K562 (cell line): ENCODE measurements at regions not wholly inside any gene's neighbourhood (a gene's known extent, or its start where the extent isn't known, plus 50 kb on each side); places are given as distances from the start of the nearest gene placed in this dataset.

Experiments
- ATAC-seq: fragments of 200-7000 bp; cut with Tn5 transposase; 3 replicates; pipeline ENCODE4 v1.9.1; 2020; ENCODE audit warnings: moderate library complexity
- BruUV-seq: library from RNA; stranded (reverse); fragments of 400-500 nt; replicated peaks from 2 replicates; lab custom pipeline; 2021; lab: Mats Ljungman, UMichigan
- CTCF ChIA-PET: fragments of 300-600 bp; formaldehyde crosslinking; extraction: SDS; loops from one replicate; lab custom pipeline; 2021; ENCODE audit warnings: low intra/inter-chr PET ratio; lab: Yijun Ruan, JAX
- POLR2A ChIA-PET: fragments of 300-600, 350-650 bp; sonication (Branson Sonifier 250); formaldehyde crosslinking; extraction: SDS; loops from one replicate; lab custom pipeline; 2021; ENCODE audit warnings: antibody characterized with exemption, inconsistent platforms; lab: Yijun Ruan, JAX
- DNase-seq, 4 experiments: peaks; one replicate each; pipeline versions ENCODE4 v3.0.0 to v3.0.0-alpha.2; 2011 to 2018; ENCODE audit warnings: low spot score in 3 of 4, mixed read lengths in 3 of 4; ENCODE audit errors: extremely low read depth in 1 of 4
- FAIRE-seq: peaks from 2 replicates; lab custom pipeline; 2011; peaks lifted over from hg19 to GRCh38; lab: Jason Lieb, UNC
- H2AFZ ChIP-seq: 2 replicates; pipeline ENCODE4 v1.6.0; 2011; ENCODE audit warnings: low read depth, low read length, control low read depth, inconsistent platforms
- H3K27ac ChIP-seq: fragments of 200-600 bp; 3 replicates; pipeline ENCODE4 v1.8.0; 2011; ENCODE audit warnings: low read depth, mild to moderate bottlenecking, control low read depth, inconsistent platforms, low read length, moderate library complexity, mixed read lengths; ENCODE audit errors: extremely low read depth
- H3K27me3 ChIP-seq, 2 experiments: fragments of 300-600 bp in 1 of 2; 2 replicates in 1 of 2; 3 replicates in 1 of 2; pipeline versions ENCODE4 v1.6.0 to v1.8.0; 2011; ENCODE audit warnings: inconsistent platforms in 2 of 2, low read length in 2 of 2, mild to moderate bottlenecking in 1 of 2, mixed read lengths in 1 of 2, moderate library complexity in 1 of 2; ENCODE audit not compliant: control insufficient read depth in 2 of 2, insufficient read depth in 2 of 2
- H3K36me3 ChIP-seq: fragments of 300-600 bp; 3 replicates; pipeline ENCODE4 v1.8.0; 2011; ENCODE audit warnings: mild to moderate bottlenecking, low read length, inconsistent platforms; ENCODE audit not compliant: control insufficient read depth, insufficient read depth
- H3K4me1 ChIP-seq, 2 experiments: fragments of 200-600 bp in 1 of 2; replicated peaks in 1 of 2; 2 replicates in 1 of 2; 3 replicates in 1 of 2; pipeline versions ENCODE4 v1.5.1 to v1.8.0; 2011; ENCODE audit warnings: inconsistent platforms in 2 of 2, low read length in 2 of 2, mild to moderate bottlenecking in 1 of 2, mixed read lengths in 1 of 2, moderate library complexity in 1 of 2; ENCODE audit not compliant: control insufficient read depth in 2 of 2, insufficient read depth in 2 of 2
- H3K4me2 ChIP-seq: 2 replicates; pipeline ENCODE4 v1.6.1; 2011; ENCODE audit warnings: low read length, control low read depth, inconsistent platforms, mixed read lengths; ENCODE audit not compliant: insufficient read depth
- H3K4me3 ChIP-seq: fragments of 200-600 bp; sonication (generic), shearing (Covaris generic); 2 replicates; pipeline ENCODE4 v1.5.1; 2016; ENCODE audit warnings: control low read depth, inconsistent platforms
- H3K79me2 ChIP-seq: fragments of 200-600 bp; 3 replicates; pipeline ENCODE4 v1.8.0; 2011; ENCODE audit warnings: low read length, inconsistent platforms; ENCODE audit not compliant: control insufficient read depth, insufficient read depth
- H3K9ac ChIP-seq, 2 experiments: 2 replicates each; pipeline versions ENCODE4 v1.6.0 to v1.6.1; 2011; ENCODE audit warnings: low read depth in 2 of 2, low read length in 2 of 2, control low read depth in 1 of 2, inconsistent platforms in 1 of 2, mild to moderate bottlenecking in 1 of 2, mixed read lengths in 1 of 2; ENCODE audit not compliant: insufficient read depth in 1 of 2
- H3K9me1 ChIP-seq: one replicate; pipeline ENCODE4 v1.6.0; 2011; ENCODE audit warnings: inconsistent platforms, mild to moderate bottlenecking, low read length, moderate library complexity; ENCODE audit not compliant: control insufficient read depth, insufficient read depth
- H3K9me3 ChIP-seq: replicated peaks from 2 replicates; pipeline ENCODE4 v1.5.1; 2011; ENCODE audit warnings: low read depth, low read length, inconsistent platforms; ENCODE audit not compliant: control insufficient read depth, insufficient read depth
- H4K20me1 ChIP-seq: replicated peaks from 2 replicates; pipeline ENCODE4 v1.6.1; 2011; ENCODE audit warnings: low read length, inconsistent platforms, mixed read lengths; ENCODE audit not compliant: control insufficient read depth, insufficient read depth
- ARNT ChIP-seq, 2 experiments: fragments of 450-650 bp; IDR thresholded peaks; 2 replicates each; pipeline ENCODE4 v1.6.1; 2016; ENCODE audit warnings: mild to moderate bottlenecking in 1 of 2
- IFI16 ChIP-seq: fragments of 250-450 bp; sonication (Bioruptor Pico); IDR thresholded peaks from 2 replicates; pipeline ENCODE4 v2.1.2; 2022; ENCODE audit warnings: mild to moderate bottlenecking, inconsistent platforms
- ILF3 ChIP-seq: fragments of 450-650 bp; IDR thresholded peaks from 2 replicates; pipeline ENCODE4 v1.6.1; 2018; ENCODE audit warnings: antibody characterized with exemption, mild to moderate bottlenecking, moderate library complexity, borderline replicate concordance
- ZNF311 ChIP-seq: fragments of 250-450 bp; sonication (Bioruptor Pico); IDR thresholded peaks from 2 replicates; pipeline ENCODE4 v1.4.0; 2020; ENCODE audit warnings: mild to moderate bottlenecking, moderate library complexity
- WGBS: fragments of 100-300 bp; shearing (Covaris generic); methylation state at CpG from one replicate; pipeline ENCODE4 v1.1.6; 2016; ENCODE audit warnings: low coverage, mixed read lengths; ENCODE audit not compliant: insufficient coverage; ENCODE audit errors: missing lambda C conversion rate; 5-methylcytosine and 5-hydroxymethylcytosine counted together
- in situ Hi-C: fragments of 300-500 bp; cut with MboI; formaldehyde crosslinking; loops from 4 replicates; pipeline ENCODE4 v1.15.0; 2018; ENCODE audit warnings: inconsistent platforms, mixed read lengths
- intact Hi-C: fragments of 100-400 bp; cut with micrococcal nuclease; formaldehyde crosslinking; loops from 2 replicates; pipeline ENCODE4 v1.14.2; 2022
- TF ChIP-seq, protein P1 (sequence below): fragments of 450-650 bp; formaldehyde crosslinking; IDR thresholded peaks from 2 replicates; pipeline ENCODE4 v1.4.0; 2022; ENCODE audit warnings: missing genetic modification characterization
- TF ChIP-seq, protein P2 (sequence below): fragments of 450-650 bp; IDR thresholded peaks from one replicate; pipeline ENCODE4 v1.6.1; 2018; ENCODE audit warnings: mild to moderate bottlenecking, moderate library complexity; ENCODE audit not compliant: partially characterized antibody
- TF ChIP-seq, protein P3 (sequence below), 2 experiments: fragments of 450-650 bp; conservative IDR thresholded peaks; 2 replicates each; pipeline ENCODE4 v1.6.1; 2017; ENCODE audit warnings: mild to moderate bottlenecking in 2 of 2, moderate library complexity in 2 of 2
- TF ChIP-seq, protein P4 (sequence below): sonication (generic); formaldehyde crosslinking; IDR thresholded peaks from 2 replicates; pipeline ENCODE4 v1.8.1; 2023; ENCODE audit warnings: missing genetic modification reagents, mild to moderate bottlenecking, borderline replicate concordance
- TF ChIP-seq, protein P5 (sequence below), 2 experiments: fragments of 200-800 bp in 1 of 2; sonication (Bioruptor generic) in 1 of 2; sonication (generic) in 1 of 2; formaldehyde crosslinking in 1 of 2; IDR thresholded peaks in 1 of 2; conservative IDR thresholded peaks in 1 of 2; 2 replicates each; pipeline versions ENCODE4 v1.5.0 to v1.6.1; 2016 to 2020; ENCODE audit warnings: missing compliant biosample characterization in 1 of 2, missing genetic modification characterization in 1 of 2, missing genetic modification reagents in 1 of 2

DNA sequence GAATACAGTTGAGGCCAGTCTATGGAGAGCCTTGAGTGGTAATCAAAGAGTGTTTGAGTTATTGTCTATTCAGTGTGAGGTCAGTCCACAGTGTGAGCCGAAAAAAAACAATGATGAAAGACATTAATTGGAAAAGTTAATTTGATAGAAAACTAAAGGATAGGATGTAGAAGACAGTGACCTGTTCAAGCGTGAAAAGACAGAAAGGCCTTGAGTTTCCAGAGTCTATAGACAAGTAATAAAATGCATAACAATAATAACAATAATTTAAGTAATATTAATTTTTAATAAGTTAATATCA, 90.4 kb downstream of the SLC30A10 start:
- Histone ChIP-seq H3K36me3 (no peaks in the 10 kb centered on the region), H3K4me1 (peaks cover 6 to 9% of the 10 kb centered on the region in 2 experiments), H3K9me3 (no peaks in the 10 kb centered on the region), H3K27me3 (peaks cover 10 to 11% of the 10 kb centered on the region in 2 experiments; a peak in 4 of 5 replicates), H3K4me2 (no peak overlapping the region), H3K9me1 (no peaks in the 10 kb centered on the region), H3K27ac (no peak overlapping the region), H3K79me2 (no peaks in the 10 kb centered on the region), H3K9ac (no peak overlapping the region), H4K20me1 (no peaks in the 10 kb centered on the region), H3K4me3 (no peak overlapping the region), H2AFZ (peak overlapping the region; percentile 89; the same call in 1 of the 2 replicates)
- TF ChIP-seq, protein P1, sequence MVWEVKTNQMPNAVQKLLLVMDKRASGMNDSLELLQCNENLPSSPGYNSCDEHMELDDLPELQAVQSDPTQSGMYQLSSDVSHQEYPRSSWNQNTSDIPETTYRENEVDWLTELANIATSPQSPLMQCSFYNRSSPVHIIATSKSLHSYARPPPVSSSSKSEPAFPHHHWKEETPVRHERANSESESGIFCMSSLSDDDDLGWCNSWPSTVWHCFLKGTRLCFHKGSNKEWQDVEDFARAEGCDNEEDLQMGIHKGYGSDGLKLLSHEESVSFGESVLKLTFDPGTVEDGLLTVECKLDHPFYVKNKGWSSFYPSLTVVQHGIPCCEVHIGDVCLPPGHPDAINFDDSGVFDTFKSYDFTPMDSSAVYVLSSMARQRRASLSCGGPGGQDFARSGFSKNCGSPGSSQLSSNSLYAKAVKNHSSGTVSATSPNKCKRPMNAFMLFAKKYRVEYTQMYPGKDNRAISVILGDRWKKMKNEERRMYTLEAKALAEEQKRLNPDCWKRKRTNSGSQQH (CRISPR knock-in tag) = 0 out of 2 replicates have a peak, but pooled peaks have one; percentile 57
- TF ChIP-seq, protein P2, sequence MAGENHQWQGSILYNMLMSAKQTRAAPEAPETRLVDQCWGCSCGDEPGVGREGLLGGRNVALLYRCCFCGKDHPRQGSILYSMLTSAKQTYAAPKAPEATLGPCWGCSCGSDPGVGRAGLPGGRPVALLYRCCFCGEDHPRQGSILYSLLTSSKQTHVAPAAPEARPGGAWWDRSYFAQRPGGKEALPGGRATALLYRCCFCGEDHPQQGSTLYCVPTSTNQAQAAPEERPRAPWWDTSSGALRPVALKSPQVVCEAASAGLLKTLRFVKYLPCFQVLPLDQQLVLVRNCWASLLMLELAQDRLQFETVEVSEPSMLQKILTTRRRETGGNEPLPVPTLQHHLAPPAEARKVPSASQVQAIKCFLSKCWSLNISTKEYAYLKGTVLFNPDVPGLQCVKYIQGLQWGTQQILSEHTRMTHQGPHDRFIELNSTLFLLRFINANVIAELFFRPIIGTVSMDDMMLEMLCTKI = no peak
- TF ChIP-seq ILF3 (no peak), ZNF311 (CRISPR knock-in tag) (0 out of 2 replicates have a peak, but pooled peaks have one; percentile 15), IFI16 (CRISPR knock-in tag) (0 out of 2 replicates have a peak, but pooled peaks have one; percentile 23), ARNT (IDR thresholded peaks at IDR 0.05) (0 out of 4 replicates have a peak, but pooled peaks of 1 of the 2 experiments have one; percentile 4)
- TF ChIP-seq, protein P3, sequence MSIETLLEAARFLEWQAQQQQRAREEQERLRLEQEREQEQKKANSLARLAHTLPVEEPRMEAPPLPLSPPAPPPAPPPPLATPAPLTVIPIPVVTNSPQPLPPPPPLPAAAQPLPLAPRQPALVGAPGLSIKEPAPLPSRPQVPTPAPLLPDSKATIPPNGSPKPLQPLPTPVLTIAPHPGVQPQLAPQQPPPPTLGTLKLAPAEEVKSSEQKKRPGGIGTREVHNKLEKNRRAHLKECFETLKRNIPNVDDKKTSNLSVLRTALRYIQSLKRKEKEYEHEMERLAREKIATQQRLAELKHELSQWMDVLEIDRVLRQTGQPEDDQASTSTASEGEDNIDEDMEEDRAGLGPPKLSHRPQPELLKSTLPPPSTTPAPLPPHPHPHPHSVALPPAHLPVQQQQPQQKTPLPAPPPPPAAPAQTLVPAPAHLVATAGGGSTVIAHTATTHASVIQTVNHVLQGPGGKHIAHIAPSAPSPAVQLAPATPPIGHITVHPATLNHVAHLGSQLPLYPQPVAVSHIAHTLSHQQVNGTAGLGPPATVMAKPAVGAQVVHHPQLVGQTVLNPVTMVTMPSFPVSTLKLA (conservative IDR thresholded peaks at IDR 0.05) = 0 out of 4 replicates have a peak, but pooled peaks of 1 of the 2 experiments have one; percentile 37
- TF ChIP-seq, protein P4, sequence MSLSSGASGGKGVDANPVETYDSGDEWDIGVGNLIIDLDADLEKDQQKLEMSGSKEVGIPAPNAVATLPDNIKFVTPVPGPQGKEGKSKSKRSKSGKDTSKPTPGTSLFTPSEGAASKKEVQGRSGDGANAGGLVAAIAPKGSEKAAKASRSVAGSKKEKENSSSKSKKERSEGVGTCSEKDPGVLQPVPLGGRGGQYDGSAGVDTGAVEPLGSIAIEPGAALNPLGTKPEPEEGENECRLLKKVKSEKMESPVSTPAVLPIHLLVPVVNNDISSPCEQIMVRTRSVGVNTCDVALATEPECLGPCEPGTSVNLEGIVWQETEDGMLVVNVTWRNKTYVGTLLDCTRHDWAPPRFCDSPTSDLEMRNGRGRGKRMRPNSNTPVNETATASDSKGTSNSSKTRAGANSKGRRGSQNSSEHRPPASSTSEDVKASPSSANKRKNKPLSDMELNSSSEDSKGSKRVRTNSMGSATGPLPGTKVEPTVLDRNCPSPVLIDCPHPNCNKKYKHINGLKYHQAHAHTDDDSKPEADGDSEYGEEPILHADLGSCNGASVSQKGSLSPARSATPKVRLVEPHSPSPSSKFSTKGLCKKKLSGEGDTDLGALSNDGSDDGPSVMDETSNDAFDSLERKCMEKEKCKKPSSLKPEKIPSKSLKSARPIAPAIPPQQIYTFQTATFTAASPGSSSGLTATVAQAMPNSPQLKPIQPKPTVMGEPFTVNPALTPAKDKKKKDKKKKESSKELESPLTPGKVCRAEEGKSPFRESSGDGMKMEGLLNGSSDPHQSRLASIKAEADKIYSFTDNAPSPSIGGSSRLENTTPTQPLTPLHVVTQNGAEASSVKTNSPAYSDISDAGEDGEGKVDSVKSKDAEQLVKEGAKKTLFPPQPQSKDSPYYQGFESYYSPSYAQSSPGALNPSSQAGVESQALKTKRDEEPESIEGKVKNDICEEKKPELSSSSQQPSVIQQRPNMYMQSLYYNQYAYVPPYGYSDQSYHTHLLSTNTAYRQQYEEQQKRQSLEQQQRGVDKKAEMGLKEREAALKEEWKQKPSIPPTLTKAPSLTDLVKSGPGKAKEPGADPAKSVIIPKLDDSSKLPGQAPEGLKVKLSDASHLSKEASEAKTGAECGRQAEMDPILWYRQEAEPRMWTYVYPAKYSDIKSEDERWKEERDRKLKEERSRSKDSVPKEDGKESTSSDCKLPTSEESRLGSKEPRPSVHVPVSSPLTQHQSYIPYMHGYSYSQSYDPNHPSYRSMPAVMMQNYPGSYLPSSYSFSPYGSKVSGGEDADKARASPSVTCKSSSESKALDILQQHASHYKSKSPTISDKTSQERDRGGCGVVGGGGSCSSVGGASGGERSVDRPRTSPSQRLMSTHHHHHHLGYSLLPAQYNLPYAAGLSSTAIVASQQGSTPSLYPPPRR (CRISPR knock-in tag) = no peak
- TF ChIP-seq, protein P5, sequence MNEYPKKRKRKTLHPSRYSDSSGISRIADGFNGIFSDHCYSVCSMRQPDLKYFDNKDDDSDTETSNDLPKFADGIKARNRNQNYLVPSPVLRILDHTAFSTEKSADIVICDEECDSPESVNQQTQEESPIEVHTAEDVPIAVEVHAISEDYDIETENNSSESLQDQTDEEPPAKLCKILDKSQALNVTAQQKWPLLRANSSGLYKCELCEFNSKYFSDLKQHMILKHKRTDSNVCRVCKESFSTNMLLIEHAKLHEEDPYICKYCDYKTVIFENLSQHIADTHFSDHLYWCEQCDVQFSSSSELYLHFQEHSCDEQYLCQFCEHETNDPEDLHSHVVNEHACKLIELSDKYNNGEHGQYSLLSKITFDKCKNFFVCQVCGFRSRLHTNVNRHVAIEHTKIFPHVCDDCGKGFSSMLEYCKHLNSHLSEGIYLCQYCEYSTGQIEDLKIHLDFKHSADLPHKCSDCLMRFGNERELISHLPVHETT (CRISPR knock-in tag; conservative IDR thresholded peaks at IDR 0.05 in 1 of 2, IDR thresholded peaks at IDR 0.05 in 1 of 2) = no peak
- intact Hi-C loops (loop anchor here (1.0 to 10.0 kb wide), 11 partner anchors 68 to 939 kb away; partner anchors contain the start of gene BPNT1), in situ Hi-C loops (loop anchor here (10.0 kb wide), 1 partner anchor 937 kb away; no protein-coding TSS in a partner anchor)
- no peak for DNase-seq
- ChIA-PET CTCF (interaction anchor here (0.6 to 1.1 kb wide), 6 partner anchors 105 to 938 kb away, joined by 3 to 8 read pairs (median 4); no protein-coding TSS in a partner anchor), POLR2A (no interaction called here)
- WGBS = 41% methylated on average over 2 of the region's 2 CpGs
- FAIRE-seq = no peak
- ATAC-seq = no peak
- BruUV-seq = no TSS peak
